ENCODE measurements at regions not wholly inside any gene's neighbourhood (a gene's known extent, or its start where the extent isn't known, plus 50 kb on each side); places are given as distances from the start of the nearest gene placed in this dataset.

- DNase-seq (ENCODE audit: low read depth in 1 of 2, low spot score in 1 of 2): no peak
Observed at GRCh38 chr2:37858725-37859267, 66.3 kb upstream of the RMDN2 start.

GRCh38 chr2:37862620-37863019 is 62.5 kb upstream of the RMDN2 start:
- DNase-seq (ENCODE audit: low read depth in 1 of 2, low spot score in 1 of 2): no peak

- DNase-seq (ENCODE audit: low read depth in 1 of 2, low spot score in 1 of 2): no peak
Observed at GRCh38 chr2:37864217-37864616, 60.9 kb upstream of the RMDN2 start.

GRCh38 chr2:37865640-37866039 is 59.4 kb upstream of the RMDN2 start:
- DNase-seq (ENCODE audit: low read depth in 1 of 2, low spot score in 1 of 2): no peak

GRCh38 chr2:37866171-37866934 is 58.7 kb upstream of the RMDN2 start:
- DNase-seq (ENCODE audit: low read depth in 1 of 2, low spot score in 1 of 2): no peak

- no peak for DNase-seq (ENCODE audit: low read depth in 1 of 2, low spot score in 1 of 2)
Observed at GRCh38 chr2:37867166-37867565, 57.9 kb upstream of the RMDN2 start.

- no peak for DNase-seq (ENCODE audit: low read depth in 1 of 2, low spot score in 1 of 2)
Observed at GRCh38 chr2:37868866-37869265, 56.2 kb upstream of the RMDN2 start.

GRCh38 chr2:37869304-37869703 is 55.8 kb upstream of the RMDN2 start:
- DNase-seq (ENCODE audit: low read depth in 1 of 2, low spot score in 1 of 2): no peak

- no peak for DNase-seq (ENCODE audit: low read depth in 1 of 2, low spot score in 1 of 2)
Observed at GRCh38 chr2:37869771-37870170, 55.3 kb upstream of the RMDN2 start.

GRCh38 chr2:37870829-37871228 is 54.3 kb upstream of the RMDN2 start:
- DNase-seq (ENCODE audit: low read depth in 1 of 2, low spot score in 1 of 2): no peak

GRCh38 chr2:37871456-37872191 is 53.5 kb upstream of the RMDN2 start:
- DNase-seq (ENCODE audit: low read depth in 1 of 2, low spot score in 1 of 2): peak in 1 of 2 donors; percentile 27

- DNase-seq (ENCODE audit: low read depth in 1 of 2, low spot score in 1 of 2): no peak
Observed at GRCh38 chr2:37872192-37872750, 52.8 kb upstream of the RMDN2 start.

- DNase-seq (ENCODE audit: low read depth in 1 of 2, low spot score in 1 of 2): no peak
Observed at GRCh38 chr2:37873229-37873628, 51.9 kb upstream of the RMDN2 start.

GRCh38 chr2:37873749-37874330 is 51.2 kb upstream of the RMDN2 start:
- no peak for DNase-seq (ENCODE audit: low read depth in 1 of 2, low spot score in 1 of 2)

GRCh38 chr2:37874470-37874869 is 50.6 kb upstream of the RMDN2 start:
- no peak for DNase-seq (ENCODE audit: low read depth in 1 of 2, low spot score in 1 of 2)

Data from activated CD4-positive, alpha-beta T cell treated with anti-CD3 and anti-CD28 coated beads, Interleukin-2, amount 50 U/mL, for 24 hours (primary cell).